Stimulated activated CD4-positive, alpha-beta T cell treated with anti-CD3 and anti-CD28 coated beads, Interleukin-12 subunit alpha, Interleukin-12 subunit beta, amount 100 ng/mL, for 48 hours (primary cell): ENCODE measurements at regions not wholly inside any gene's neighbourhood (a gene's known extent, or its start where the extent isn't known, plus 50 kb on each side); places are given as distances from the start of the nearest gene placed in this dataset.
A peak's percentile ranks its signal among the peaks of the same experiment; 100 is the strongest.
"Not testable (repeated sequence)": the region's sequence is repeated elsewhere in the genome, so short reads cannot be mapped to it uniquely, and the experiment has no call there.

Experiments used
- DNase-seq, 3 donors: peaks; one replicate each; pipeline ENCODE4 v3.0.0-alpha.2; 2020; ENCODE audit warnings: low read depth in 2 of 3, low spot score in 1 of 3

GRCh38 chrX:55142206-55142918, 53.5 kb downstream of the PAGE2 start:
- no peak for DNase-seq

DNA sequence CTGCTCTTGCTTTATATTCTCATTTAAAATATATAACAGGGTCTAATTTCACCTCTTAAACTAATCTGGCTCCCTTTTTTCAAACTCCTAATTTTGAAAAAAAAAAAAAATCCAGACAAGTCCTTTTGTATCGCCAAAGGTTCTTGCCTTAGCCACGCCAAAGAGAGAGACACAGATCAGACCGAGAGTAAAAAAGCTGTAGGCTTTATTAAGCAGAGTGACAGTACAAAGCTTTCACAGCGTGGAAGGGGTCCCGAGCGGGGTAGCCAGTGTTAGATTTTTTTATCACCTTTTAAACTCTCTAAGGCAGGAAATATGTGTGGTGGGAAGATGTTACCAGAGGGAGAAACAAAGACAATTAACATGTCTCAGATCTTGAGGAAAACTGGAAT, 54.1 kb downstream of the PAGE2 start:
- DNase-seq = no peak

DNA sequence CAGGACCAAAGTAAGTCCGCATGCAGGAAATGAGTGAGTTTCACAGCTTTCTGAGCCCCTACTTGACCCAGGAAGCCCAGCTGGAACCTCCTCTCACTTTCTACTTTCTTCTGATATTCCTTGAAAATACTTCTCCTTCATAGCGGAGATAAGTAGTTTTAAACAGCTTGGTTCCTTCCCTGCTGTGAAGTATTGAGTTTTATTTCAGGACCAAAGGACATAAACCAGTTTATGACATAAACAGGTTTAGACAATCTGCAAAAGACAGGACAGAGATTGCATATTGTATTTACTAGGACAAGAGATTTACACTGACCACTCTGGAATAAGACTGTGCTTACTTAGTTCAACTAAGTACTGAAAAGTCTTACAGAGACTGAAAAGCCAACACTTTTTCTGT, 54.8 kb downstream of the PAGE2 start:
- no peak for DNase-seq

GRCh38 chrX:55144697-55145096, 55.9 kb downstream of the PAGE2 start:
- no peak for DNase-seq

GRCh38 chrX:55149242-55149641, 60.4 kb downstream of the PAGE2 start:
- DNase-seq = no peak

GRCh38 chrX:55151199-55151598, 62.4 kb downstream of the PAGE2 start:
- DNase-seq = no peak

DNA sequence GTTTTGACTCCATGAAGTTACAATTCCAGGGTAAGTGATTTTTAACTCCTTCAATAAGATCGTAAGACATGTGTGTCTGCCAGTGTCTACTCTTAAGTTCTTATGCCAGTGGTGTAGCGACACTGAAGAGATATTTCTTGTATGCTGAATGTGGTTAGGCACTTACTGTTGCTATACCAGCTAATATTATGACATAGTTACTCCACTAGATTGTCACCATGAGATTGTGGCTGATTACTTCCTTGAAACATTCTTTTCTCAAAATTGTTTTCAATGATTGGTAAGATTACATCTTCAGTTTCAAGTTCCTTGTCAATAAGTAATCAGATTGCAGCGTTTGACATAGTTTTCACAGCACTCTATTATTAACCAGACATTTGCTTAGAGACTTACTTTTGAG, 60.6 kb upstream of the PAGE5 start:
- no peak for DNase-seq

DNA sequence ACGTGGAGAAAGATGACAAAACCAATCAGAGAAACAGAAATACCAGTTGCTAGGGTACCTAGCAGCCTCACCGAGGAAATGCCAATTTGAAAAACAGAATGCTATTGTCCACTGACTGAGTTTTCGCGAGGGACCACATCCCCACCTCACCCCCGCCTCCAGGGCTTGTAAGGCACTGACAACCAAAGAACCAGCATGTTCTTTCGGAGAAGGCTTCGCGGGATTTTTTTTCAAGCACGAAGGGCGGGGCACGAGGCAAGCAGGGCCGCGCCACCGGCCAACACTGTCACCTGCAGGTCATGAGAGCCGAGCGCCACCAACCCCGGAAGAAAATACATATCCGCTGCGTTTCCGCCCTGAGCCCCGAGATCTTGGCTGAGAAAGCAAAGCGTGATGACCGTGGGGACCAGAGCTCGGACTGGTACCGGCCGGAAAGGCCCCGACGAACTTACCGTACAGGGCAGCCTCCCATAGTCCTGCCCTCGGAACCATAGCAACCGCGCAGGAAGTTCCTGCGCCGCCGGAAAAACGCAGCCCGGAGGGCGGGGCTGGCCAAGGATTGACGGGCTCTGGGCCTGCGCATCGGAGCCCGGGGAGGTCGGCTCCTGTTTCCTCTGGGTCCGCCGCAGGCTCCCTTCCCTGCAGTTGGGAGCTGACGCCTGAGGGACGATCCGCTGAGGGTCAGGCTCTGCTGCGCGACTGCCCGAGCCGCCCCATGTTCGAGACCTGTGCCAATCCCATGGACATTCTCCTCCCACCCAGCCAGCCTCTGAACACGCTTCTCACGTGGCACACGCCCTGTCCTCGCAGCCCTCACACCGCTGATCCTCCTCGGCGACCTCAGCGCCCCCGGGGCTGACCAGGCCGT, 59.2 kb upstream of the PAGE5 start:
- DNase-seq = peak; percentile 80 to 81 (median 80)

GRCh38 chrX:55161581-55161980, 58.6 kb upstream of the PAGE5 start:
- DNase-seq = no peak

GRCh38 chrX:55163171-55163570, 57.0 kb upstream of the PAGE5 start:
- no peak for DNase-seq

DNA sequence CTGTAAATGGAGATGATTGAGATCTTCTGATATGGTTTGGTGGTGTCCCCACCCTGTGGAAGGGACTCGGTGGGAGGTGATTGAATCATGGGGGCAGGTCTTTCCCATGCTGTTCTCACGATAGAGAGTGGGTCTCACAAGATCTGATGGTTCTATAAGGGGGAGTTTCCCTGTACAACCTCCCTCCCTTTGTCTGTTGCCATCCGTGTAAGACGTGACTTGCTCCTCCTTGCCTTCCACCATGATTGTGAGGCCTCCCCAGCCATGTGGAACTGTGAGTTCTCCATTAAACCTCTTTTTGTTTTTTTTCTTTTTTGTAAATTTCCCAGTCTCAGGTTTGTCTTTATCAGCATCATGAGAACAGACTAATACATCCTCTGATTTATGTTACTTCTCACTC, 55.1 kb upstream of the PAGE5 start:
- DNase-seq = not testable (repeated sequence)

DNA sequence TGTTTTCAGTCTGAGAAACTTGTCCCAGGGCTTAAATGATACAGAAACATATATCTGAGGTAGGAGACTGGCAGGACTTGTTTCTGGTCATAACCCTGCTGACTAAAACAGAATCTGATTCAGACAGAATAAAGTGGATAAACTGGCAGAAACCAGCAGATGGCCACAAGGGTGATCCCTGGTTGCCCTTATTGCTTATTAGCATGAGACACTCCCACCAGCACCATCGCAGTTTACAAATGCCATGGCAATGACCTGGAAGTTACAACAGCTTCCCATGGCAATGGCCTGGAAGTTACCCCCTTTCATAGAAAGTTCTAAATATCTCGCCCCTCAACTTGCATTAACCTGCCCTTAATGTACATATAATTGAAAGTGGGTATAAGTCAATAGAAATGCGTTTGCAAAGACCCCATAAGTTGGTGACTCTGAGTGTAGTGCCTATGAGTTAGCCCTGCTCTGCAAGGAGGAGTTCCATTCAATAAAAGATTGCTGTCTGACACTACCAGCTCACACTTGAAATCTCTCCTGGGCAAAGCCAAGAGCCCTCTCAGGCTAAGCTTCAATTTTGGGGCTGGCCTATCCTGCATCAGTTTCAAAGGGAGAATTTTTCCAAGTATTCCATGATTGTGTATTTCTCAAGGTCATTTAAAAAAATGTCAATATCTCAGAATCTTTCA, 52.9 kb upstream of the PAGE5 start:
- DNase-seq = no peak

DNA sequence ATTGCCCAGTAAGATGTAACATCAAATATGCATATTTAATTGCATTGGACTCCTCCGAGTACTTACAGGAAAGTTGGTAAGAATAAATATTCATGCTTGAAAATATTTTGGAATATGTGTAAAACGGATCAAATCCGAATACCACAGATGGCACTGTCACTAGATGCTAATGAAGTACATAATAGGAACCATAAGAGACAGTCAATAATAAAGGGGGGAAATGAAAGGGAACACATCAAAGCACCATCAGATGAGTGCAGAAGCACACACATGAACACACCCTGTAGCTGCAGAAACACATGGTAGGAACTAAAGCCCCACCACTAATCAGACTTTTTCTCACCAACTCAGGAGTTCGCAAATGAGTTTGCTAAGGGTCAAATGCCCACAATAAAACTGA, 52.2 kb upstream of the PAGE5 start:
- no peak for DNase-seq

DNA sequence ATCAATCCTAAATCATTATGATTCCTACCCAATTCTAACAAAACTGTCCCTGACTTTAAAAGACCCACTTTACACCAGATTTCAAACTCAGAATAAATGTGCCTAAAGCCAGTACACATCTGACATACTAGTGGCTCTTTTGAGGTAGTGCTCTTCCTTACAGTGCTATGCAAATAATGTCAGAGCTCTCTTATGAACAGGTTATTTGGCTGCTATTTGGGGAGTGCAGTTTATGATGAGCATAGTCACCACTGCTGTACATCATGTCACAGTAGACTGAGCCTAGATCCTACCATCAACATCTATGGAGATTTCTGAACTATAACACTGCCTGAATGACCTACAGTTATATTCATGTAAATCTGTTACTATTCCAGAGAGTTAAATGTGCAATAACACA, 50.4 kb upstream of the PAGE5 start:
- no peak for DNase-seq
